ENCODE measurements at regions not wholly inside any gene's neighbourhood (a gene's known extent, or its start where the extent isn't known, plus 50 kb on each side); places are given as distances from the start of the nearest gene placed in this dataset.

- DNase-seq (ENCODE audit: missing footprints) (no peak), ATAC-seq (no peak)
- intact Hi-C loops (cut with DNase I): no loop called here
These were observed 165.4 kb upstream of the PWP1 start for GRCh38 chr12:107519906-107520859.

GRCh38 chr12:107521826-107522355 is 163.7 kb upstream of the PWP1 start:
- no peak for DNase-seq (ENCODE audit: missing footprints)
- intact Hi-C loops (cut with DNase I): no loop called here
- no peak for ATAC-seq

- intact Hi-C loops (cut with DNase I): no loop called here
- no peak for DNase-seq (ENCODE audit: missing footprints)
- ATAC-seq: no peak
These were observed 162.7 kb upstream of the PWP1 start for GRCh38 chr12:107522692-107523477.

- ATAC-seq: no peak
- no peak for DNase-seq (ENCODE audit: missing footprints)
- intact Hi-C loops (cut with DNase I): no loop called here
These were observed 161.6 kb upstream of the PWP1 start for GRCh38 chr12:107523775-107524535.

- DNase-seq (ENCODE audit: missing footprints): no peak
- no peak for ATAC-seq
- intact Hi-C loops (cut with DNase I): no loop called here
These were observed 160.4 kb upstream of the PWP1 start for GRCh38 chr12:107525063-107525718.

GRCh38 chr12:107525719-107526554 is 159.7 kb upstream of the PWP1 start:
- ATAC-seq: peak; percentile 39
- DNase-seq (ENCODE audit: missing footprints): no peak
- intact Hi-C loops (cut with DNase I): no loop called here

- intact Hi-C loops (cut with DNase I): no loop called here
- ATAC-seq: no peak
- DNase-seq (ENCODE audit: missing footprints): no peak
These were observed 158.9 kb upstream of the PWP1 start for GRCh38 chr12:107526555-107527180.

GRCh38 chr12:107528731-107529365 is 156.8 kb upstream of the PWP1 start:
- DNase-seq (ENCODE audit: missing footprints): no peak
- intact Hi-C loops (cut with DNase I): no loop called here
- ATAC-seq: no peak

GRCh38 chr12:107529991-107530390 is 155.6 kb upstream of the PWP1 start:
- ATAC-seq: no peak
- intact Hi-C loops (cut with DNase I): no loop called here
- DNase-seq (ENCODE audit: missing footprints): no peak

- no peak for DNase-seq (ENCODE audit: missing footprints)
- ATAC-seq: no peak
- intact Hi-C loops (cut with DNase I): no loop called here
These were observed 154.9 kb upstream of the PWP1 start for GRCh38 chr12:107530701-107531100.

- ATAC-seq (no peak), DNase-seq (ENCODE audit: missing footprints) (no peak)
- intact Hi-C loops (cut with DNase I): no loop called here
These were observed 152.4 kb upstream of the PWP1 start for GRCh38 chr12:107533218-107533617.

GRCh38 chr12:107536613-107537012 is 149.0 kb upstream of the PWP1 start:
- no peak for ATAC-seq
- DNase-seq (ENCODE audit: missing footprints): no peak
- intact Hi-C loops (cut with DNase I): no loop called here

- no peak for ATAC-seq
- intact Hi-C loops (cut with DNase I): no loop called here
These were observed 148.0 kb upstream of the PWP1 start for GRCh38 chr12:107537464-107538119.

GRCh38 chr12:107539196-107539939 is 146.2 kb upstream of the PWP1 start:
- intact Hi-C loops (cut with DNase I): no loop called here

More at GRCh38 chr12:107537464-107538119, 148.0 kb upstream of the PWP1 start:
- DNase-seq (ENCODE audit: missing footprints): no peak

GRCh38 chr12:107541001-107541705 is 144.4 kb upstream of the PWP1 start:
- DNase-seq (ENCODE audit: missing footprints) (no peak), ATAC-seq (no peak)
- intact Hi-C loops (cut with DNase I): no loop called here

More at GRCh38 chr12:107539196-107539939, 146.2 kb upstream of the PWP1 start:
- ATAC-seq: no peak
- DNase-seq (ENCODE audit: missing footprints): no peak
